HG02759 (cell line): ENCODE measurements at regions not wholly inside any gene's neighbourhood (a gene's known extent, or its start where the extent isn't known, plus 50 kb on each side); places are given as distances from the start of the nearest gene placed in this dataset.
A peak's percentile ranks its signal among the peaks of the same experiment; 100 is the strongest.
"Not testable (repeated sequence)": the region's sequence is repeated elsewhere in the genome, so short reads cannot be mapped to it uniquely, and the experiment has no call there.

Experiments used
- ATAC-seq: cut with Tn5 transposase; IDR thresholded peaks from one replicate; pipeline ENCODE4 v1.9.1; 2021; ENCODE audit warnings: mild to moderate bottlenecking, moderate library complexity; ENCODE audit not compliant: unreplicated experiment

DNA sequence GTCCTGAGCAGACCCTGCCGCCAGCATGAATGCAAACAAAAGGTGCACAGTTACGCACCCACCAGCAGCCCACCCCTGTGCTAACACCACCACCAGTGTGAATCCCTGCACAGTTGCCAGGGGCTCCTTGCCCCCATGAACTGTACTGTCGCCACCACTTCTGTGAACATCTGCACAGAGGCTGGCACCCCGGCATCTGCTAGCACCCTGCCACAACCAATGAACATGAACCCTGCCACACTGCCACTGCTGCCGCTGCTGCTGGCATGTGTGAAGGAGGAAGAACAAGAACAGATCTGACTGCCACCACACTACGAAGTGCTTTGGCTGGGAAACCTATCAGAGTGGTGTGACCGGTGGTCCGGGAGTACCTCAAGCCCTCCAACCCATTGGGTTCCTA is 261.3 kb downstream of the PARM1 start:
- ATAC-seq = no peak

DNA sequence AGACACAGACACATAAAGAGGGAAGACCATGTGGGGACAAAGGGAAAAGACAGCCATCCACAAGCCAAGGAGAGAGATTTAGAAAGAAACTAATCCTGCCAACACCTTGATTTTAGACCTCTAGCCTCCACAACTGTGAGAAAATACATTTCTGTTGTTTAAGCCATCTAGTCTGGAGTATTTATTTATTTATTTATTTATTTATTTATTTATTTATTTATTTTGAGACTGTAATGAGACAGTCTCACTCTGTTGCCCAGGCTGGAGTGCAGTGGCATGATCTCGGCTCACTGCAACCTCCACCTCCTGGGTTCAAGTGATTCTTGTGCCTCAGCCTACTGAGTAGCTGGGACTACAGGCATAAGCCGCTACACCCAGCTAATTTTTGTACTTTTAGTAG is 259.3 kb downstream of the PARM1 start:
- not testable (repeated sequence) for ATAC-seq

DNA sequence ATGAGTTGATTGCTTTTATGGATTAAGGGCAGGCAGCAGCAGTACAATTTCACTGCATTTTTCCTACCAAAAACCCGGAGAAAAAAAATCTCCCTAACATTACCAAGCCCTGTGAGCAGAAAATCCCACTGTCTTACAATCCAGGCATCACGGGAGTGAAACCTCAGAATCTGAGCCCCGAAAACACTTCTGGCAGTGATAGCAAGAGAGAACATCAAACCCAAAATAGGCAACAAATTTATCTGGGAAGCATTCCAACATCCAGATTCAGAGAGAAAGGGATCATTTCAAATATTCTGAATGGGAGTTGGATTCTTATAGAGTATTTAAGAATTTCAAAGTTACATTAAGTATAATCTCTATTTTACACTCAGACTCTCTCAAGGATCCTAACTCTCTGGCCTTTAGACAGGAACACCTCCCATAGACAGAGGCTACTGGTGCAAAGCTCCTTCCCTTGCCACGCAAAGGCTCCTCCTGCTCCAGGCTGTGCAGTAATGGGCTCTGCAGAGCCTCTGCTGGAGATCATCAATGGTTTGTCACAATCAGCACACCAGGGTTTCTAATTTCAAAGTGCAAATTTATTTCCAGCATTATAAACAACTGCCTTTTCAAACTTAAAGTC is 256.9 kb downstream of the PARM1 start:
- ATAC-seq = no peak

DNA sequence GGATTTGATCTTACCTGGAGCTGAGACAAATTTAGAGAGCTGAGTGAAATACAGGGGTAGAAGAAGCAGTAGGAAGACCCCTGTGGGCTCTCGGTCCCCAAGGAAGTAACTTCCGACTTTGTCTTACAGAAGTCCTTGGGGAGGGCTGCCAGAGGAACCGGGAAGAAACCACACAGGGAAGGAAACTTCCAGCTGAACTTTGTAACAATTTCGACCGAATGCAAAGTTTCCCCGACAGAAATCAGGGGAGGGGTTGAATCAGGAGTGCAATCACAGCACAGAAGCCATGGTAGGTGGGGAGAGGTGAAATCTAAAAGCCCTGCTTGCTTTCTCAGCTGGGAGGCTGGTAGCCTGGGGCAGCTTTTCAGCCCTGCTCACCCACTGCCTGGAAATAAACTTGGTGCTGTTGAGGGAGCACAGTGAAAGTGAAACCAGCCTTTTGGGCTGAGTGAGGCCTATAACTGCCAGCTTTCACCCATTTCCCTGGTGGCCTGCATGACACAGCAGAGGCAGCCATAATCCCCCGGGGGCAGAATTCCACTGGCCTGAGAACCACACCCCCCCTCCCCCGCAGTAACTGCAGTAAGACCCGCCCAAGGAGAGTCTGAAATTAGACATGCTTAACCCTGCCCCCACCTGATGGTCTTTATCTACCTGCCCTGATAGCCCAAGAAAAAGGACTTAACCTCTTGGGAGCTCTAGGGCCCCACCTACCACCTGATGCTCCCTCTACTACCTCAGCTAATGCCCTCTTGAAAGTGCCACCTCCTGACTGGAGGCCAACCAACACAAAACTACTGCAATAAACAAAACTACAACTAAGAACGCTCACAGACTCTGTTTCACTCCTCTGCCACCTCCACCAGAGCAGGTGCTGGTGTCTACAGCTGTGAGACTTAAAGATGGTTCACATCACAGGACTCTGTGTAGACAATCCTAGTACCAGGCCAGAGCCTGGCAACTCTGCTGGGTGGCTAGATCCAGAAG is 248.2 kb downstream of the PARM1 start:
- peak; percentile 88 for ATAC-seq

DNA sequence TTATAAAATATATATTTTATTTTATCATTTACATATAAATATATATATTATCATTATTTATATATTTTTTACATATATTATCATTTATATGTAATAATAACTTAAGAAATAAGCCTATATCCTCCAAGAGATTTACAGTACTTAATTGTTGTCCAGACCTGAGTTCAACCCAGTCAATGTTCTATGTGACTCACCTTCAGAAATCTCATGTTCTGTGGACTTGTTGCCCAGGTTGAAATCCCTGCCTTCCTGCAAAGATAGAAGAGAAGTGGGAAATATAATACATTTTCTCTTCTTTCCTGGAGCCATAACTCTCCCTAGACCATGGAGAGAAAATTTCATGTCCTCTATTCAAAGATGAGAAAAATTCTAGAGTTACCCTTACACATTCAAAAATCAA is 247.3 kb downstream of the PARM1 start:
- no peak for ATAC-seq

DNA sequence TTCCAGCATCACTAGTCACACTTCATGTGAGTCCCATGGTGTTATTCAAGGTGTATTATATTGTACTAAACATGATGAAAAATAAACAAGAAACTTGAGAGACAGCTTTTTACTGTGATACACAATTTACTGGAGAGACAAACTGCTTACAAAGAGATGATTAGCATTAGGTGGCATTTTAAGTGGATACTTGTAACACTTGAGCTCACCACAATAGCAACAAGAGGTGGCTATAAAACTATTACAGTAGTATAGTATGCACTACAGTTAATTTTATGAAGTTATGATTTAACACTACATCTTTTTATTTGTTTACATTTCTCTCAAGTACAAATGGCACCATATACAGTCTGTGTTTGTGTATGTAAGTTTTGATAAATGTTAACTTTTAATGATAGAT is 246.6 kb downstream of the PARM1 start:
- no peak for ATAC-seq

DNA sequence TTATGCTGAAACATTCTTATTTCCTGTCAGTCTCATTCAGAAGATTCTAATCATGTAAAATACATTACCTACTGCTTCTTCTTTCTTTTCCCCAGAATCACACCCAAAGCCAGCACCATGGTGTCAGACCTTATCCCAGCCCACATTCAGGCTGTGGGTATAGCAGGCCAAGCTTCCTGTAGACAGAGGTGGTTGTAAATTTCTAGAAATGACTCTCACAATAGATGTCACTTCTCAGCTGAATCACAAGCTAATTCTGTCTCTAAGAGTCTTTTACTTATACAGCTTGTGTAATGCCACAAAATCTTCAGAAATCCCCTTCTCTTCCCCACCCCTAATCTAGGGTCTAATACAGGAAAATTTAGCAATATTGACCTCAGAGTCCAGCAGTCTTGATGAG is 239.6 kb downstream of the PARM1 start:
- peak; percentile 96 for ATAC-seq

DNA sequence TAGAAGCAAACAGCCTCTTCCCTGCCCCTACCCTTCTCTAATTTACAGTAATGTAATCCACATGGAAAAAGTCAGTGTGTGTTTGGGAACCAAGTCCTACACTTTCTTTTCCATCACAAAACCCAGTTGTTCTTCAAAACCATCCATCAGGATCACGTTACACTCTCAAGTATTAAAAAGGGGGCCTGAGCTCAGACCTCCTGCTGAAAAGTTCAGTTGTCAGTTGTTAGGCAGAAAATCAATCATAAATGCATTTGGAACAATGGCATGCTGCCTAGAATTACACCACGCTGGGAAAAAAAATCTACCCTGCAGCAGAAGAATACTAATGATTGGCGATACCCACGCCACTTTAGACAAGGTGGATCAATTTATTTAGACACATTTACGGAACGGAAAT is 236.5 kb downstream of the PARM1 start:
- no peak for ATAC-seq

DNA sequence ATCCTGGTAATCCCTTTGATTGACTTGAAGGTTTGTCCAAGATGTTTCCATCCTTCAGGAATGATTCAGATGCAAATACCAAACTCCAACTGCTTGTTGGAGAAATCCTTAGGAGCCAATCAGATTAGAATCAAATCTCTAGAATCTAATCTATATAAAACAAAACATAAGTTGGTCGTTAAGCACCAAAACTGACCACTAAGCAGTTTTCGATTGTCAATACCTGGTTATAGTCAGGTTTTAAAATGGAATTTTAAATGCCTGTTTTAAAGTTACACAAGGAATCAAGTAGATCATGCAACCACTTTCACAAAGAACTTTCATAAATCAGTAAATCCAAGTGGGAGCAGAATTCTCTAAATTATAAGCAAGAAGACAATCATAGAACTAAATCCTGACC is 236.1 kb downstream of the PARM1 start:
- ATAC-seq = no peak

DNA sequence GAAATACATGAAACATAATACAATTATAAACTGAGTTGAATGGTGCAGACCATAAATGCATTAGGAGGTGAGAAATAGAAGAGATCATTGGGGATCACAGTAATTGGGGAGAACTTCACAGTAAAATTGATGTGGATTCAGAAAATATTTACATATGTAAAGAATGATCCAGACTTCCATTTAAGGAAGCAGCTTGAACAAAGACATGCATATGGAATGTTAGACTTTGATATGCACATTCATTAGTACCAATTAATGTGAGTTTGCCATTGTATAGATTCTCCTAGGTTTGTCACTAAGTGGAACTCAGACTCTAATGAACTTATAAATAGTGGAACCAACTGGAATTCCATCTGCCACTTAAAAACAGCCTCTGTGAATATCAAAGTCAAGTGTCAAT is 235.6 kb downstream of the PARM1 start:
- ATAC-seq = no peak

DNA sequence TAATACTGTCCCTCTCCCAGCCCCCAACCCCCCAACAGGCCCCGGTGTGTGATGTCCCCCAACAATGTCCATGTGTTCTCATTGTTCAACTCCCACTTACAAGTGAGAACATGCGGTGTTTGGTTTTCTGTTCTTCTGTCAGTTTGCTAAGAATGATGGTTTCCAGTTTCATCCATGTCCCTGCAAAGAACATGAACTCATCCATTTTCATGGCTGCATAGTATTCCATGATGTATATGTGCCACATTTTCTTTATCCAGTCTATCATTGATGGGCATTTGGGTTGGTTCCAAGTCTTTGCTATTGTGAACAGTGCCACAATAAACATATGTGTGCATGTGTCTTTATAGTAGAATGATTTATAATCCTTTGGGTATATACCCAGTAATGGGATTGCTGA is 232.2 kb downstream of the PARM1 start:
- ATAC-seq = not testable (repeated sequence)

DNA sequence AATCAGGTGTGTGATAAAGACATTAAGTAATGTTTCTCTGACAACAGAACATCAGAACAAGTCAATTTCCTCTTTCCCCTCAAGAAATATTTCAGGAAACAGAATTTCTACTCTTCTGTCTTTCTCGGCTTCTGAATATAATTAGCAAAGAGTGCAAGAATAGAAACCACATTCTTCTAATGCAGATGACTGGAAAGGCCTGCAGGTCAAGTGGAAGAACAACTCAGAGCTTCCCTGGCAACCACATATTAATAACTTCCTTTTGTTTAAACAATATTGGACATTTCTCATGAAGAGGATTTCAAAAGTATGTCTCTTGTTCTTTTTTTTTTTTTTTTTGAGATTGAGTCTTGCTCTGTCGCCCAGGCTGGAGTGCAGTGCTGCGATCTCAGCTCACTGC is 225.5 kb downstream of the PARM1 start:
- no peak for ATAC-seq

DNA sequence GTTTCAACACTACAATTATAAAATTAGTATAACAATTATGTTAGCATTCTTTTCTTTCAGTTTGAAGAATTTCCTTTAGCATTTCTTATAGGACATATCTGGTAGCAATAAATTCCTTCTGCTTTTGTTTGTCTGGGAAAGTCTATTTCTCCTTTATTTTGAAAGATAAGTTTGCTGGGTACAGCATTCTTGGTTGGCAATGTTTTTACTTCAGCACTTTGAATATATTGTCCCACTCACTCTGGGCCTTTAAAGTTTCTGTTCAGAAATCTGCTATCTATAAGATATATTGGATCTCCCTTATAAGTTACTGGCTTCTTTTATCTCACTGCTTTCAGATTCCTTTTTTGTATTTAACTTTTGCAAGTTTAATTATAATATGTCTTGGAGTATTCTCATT is 222.1 kb downstream of the PARM1 start:
- no peak for ATAC-seq

DNA sequence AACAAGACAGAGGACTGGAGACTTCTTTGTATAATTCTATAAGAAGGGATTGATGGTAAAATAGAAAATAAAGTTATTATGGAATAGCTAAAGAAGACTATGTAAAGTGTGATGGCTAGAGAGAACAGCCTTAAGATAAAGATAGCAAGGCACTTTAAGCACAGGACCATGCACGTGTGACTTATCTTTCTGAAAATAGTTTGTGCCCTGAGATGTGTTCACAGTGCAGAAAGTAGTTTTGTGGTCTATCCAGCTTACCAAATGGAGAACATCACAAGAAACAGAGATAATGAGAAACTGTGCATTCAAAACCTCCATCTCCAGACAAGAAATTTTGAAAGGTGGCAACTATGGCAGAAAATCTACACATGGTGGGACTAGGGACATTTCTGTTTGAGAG is 213.3 kb downstream of the PARM1 start:
- ATAC-seq = no peak

DNA sequence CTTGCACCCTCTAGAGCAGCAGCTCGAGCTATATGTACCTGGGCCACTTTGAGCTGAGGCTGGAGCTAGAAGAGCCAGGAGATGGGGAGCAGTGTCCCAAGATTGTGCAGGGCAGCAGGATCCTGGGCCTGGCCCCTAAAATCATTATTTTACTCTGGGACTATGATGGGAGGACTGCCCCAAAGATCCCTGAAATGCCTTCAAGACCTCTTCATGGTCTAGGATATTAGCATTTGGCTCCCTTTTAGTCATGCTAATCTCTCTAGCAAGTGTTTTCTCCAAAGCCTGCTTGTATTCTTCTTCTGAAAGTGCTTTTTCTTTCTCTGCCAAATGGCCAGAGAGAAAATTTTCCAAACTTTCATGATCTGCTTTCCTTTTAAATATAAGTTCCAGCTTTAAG is 211.6 kb downstream of the PARM1 start:
- ATAC-seq = no peak

DNA sequence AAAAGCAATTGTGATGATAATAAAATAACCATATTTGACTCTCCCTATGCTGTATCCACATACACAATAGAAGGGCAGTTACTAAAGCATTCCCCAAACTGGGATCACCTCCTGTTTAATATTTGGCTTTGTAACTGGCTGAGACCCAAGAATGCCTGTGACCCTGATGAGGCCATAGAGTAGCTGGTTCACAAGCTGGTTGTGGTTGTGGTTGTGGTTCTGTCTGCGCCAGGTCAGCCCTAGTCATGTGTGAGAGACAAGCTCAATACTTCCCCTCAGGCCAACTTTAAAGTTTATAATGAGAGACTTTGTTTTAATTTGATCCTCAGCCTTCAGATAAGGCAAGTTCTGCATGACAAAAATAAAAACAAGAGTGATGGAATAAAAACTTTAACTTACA is 209.9 kb downstream of the PARM1 start:
- ATAC-seq = no peak

DNA sequence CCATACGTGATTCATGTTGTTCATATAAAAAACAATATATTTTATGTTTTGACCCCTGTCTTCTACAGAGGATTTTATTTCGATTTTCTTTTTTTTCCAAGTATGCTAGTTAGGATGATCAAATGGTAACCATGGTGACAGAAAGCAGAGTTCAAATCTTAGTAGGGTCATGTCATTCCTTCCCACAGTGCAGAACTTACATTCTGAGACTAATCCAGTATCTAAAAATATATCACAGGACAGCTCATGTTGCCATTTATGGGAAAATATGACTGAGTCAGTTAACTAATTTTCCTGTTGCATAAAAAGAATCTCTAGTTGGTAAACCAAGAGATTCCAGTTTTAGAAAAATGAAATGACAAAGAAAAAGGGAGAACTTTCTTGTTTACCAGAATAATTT is 209.5 kb downstream of the PARM1 start:
- ATAC-seq = no peak

DNA sequence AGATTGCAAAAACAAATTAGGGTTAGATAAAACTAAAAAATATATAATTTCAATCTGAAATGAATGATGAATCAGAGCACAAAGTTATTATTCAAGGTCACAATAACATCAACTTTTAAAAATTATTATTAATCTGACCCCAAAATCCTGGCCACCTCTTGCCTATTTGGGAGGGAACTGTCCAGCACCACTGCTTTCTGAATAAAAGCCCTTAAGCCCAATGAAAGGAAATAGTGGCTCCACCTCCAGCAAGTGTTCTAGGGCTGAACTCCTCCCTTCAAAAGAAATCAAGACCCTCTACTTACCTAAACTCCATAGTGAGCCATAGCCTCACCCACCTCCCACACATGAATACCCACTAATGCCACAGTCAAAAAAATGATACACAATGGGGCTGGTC is 208.2 kb downstream of the PARM1 start:
- ATAC-seq = no peak

DNA sequence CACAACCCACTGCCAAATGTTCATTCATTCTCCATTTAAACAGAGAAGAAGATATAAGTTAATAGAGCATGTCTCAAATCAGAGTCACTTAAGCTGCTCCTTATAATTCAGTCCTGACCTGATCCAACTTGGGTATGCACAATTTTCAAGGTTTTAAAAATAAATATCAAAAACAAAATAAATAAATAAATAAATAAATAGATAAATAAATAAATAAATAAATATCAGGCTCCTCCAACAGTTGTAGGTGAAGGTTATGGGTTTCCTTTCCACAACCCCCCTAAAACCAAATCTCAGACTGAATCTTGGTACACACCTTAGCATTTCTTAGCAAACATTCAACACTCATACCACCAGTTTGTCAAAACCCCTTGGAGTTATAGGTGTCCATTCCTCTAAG is 204.4 kb downstream of the PARM1 start:
- ATAC-seq = no peak

DNA sequence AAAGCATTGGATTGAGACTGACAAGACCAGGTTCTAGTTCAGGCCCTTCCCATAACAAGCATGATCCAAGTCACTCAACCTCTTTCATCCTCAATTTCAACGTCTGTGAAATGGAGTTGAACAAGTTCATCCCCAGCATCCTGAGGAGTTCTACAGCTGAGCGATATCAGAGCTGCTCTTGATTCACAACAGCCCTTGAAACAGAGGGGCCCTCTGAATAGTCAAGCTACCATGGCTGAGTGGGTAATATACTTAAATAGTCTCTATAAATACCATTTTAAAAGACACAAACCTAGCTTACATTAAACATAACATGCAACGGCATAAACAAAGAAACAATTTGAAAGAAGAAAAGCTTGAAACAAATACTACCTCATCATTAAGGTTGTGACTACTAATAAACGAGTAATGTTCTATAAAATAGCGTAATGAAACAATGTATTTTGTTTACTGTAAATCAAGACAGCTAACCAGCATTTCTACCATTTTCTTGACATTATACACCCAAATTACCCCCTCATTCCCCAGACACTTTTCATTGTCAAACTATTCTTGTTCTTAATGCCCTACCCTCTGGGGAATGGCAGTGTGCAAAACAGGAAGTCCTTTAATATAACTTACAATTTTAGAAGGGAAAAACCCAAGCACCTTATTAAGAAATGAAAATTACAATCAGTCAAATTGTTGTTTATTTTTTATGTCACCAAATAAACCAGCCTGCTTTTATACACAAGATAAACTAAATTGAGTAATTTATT is 202.3 kb downstream of the PARM1 start:
- ATAC-seq = peak; percentile 80

DNA sequence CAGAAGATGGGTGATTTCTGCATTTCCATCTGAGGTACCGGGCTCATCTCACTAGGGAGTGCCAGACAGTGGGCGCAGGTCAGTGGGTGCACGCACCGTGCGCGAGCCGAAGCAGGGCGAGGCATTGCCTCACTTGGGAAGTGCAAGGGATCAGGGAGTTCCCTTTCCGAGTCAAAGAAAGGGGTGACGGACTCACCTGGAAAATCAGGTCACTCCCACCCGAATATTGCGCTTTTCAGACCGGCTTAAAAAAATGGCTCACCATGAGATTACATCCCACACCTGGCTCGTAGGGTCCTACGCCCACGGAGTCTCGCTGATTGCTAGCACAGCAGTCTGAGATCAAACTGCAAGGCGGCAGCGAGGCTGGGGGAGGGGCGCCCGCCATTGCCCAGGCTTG is 194.0 kb downstream of the PARM1 start:
- ATAC-seq = not testable (repeated sequence)

DNA sequence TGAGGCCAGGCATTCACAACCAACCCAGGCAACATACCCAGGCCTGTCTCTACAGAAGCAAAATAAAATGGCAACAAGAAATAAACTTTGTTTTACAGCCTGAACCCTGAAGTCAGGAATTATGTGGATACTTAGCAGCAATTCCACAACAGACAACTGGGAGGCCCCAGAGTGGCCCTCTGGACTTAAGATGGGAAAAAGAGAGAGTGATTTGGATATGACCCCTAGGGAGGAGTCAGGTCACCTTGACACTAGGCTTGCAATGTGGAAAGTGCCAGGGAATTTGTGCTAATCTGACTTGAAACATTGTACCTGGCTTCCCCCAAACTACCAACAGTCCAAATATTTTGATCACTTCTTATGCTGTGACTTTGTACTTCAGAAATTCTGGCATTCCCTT is 193.1 kb downstream of the PARM1 start:
- no peak for ATAC-seq
